Mammary epithelial cell (primary cell): ENCODE measurements at regions not wholly inside any gene's neighbourhood (a gene's known extent, or its start where the extent isn't known, plus 50 kb on each side); places are given as distances from the start of the nearest gene placed in this dataset.

Experiments
- CTCF ChIP-seq, 2 donors: IDR thresholded peaks in 1 of 2; conservative IDR thresholded peaks in 1 of 2; 2 replicates each; pipeline ENCODE4 v1.5.1; 2011 to 2012; ENCODE audit warnings: inconsistent platforms in 2 of 2, low read length in 2 of 2, mild to moderate bottlenecking in 2 of 2, control low read depth in 1 of 2, low read depth in 1 of 2; ENCODE audit not compliant: insufficient read depth in 1 of 2; ENCODE audit errors: extremely low read depth in 1 of 2
- EZH2 ChIP-seq: IDR thresholded peaks from 2 replicates; pipeline ENCODE4 v1.6.1; 2012; ENCODE audit warnings: low read length, inconsistent platforms, borderline replicate concordance

GRCh38 chr2:126776692-126777619 is 121.0 kb downstream of the GYPC start:
- TF ChIP-seq CTCF (conservative IDR thresholded peaks at IDR 0.05 in 1 of 2, IDR thresholded peaks at IDR 0.05 in 1 of 2; ENCODE audit: extremely low read depth in 1 of 2, insufficient read depth in 1 of 2, low read depth in 1 of 2, low read length in 2 of 2) (peak; percentile 64 to 89), EZH2 (no peak)
